H1 (cell line): ENCODE measurements at regions not wholly inside any gene's neighbourhood (a gene's known extent, or its start where the extent isn't known, plus 50 kb on each side); places are given as distances from the start of the nearest gene placed in this dataset.

ENCODE experiments used
- EZH2 ChIP-seq: fragments of 200-600 bp; sonication (generic); IDR thresholded peaks from 2 replicates; pipeline ENCODE4 v1.7.1; 2012; ENCODE audit warnings: low read depth, mild to moderate bottlenecking, moderate library complexity, low read length, inconsistent platforms; ENCODE audit not compliant: severe bottlenecking
- KDM1A ChIP-seq: fragments of 200-600, 300-600 bp; sonication (generic); IDR thresholded peaks from 2 replicates; pipeline ENCODE4 v1.7.1; 2016; ENCODE audit warnings: mild to moderate bottlenecking, low read length, borderline replicate concordance
- TF ChIP-seq, protein P1 (sequence below): fragments of 300-600 bp; sonication (generic); IDR thresholded peaks from 2 replicates; pipeline ENCODE4 v1.7.1; 2012; ENCODE audit warnings: low read length, moderate library complexity, mild to moderate bottlenecking, inconsistent platforms; ENCODE audit not compliant: insufficient replicate concordance

DNA sequence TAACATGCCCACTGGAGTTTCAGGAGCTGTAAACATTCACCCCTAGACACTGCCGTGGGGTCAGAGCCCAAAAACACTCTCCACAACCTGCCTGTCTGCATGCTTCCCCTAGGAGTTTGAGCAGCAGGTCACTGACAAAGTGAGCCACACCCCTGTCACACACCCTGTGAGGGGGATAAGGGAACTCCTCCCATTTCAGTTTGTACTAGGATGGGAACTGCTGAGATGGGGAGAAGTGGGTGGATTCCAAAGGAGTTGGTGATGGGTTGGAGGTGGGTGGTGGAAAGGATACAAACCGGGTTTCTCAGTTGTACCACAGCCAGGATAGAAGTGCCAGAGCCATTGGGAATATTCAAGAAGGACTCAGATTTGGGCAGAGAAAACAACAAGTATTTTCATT, 140.2 kb downstream of the MIS18A start (continued):
- TF ChIP-seq, protein P1, sequence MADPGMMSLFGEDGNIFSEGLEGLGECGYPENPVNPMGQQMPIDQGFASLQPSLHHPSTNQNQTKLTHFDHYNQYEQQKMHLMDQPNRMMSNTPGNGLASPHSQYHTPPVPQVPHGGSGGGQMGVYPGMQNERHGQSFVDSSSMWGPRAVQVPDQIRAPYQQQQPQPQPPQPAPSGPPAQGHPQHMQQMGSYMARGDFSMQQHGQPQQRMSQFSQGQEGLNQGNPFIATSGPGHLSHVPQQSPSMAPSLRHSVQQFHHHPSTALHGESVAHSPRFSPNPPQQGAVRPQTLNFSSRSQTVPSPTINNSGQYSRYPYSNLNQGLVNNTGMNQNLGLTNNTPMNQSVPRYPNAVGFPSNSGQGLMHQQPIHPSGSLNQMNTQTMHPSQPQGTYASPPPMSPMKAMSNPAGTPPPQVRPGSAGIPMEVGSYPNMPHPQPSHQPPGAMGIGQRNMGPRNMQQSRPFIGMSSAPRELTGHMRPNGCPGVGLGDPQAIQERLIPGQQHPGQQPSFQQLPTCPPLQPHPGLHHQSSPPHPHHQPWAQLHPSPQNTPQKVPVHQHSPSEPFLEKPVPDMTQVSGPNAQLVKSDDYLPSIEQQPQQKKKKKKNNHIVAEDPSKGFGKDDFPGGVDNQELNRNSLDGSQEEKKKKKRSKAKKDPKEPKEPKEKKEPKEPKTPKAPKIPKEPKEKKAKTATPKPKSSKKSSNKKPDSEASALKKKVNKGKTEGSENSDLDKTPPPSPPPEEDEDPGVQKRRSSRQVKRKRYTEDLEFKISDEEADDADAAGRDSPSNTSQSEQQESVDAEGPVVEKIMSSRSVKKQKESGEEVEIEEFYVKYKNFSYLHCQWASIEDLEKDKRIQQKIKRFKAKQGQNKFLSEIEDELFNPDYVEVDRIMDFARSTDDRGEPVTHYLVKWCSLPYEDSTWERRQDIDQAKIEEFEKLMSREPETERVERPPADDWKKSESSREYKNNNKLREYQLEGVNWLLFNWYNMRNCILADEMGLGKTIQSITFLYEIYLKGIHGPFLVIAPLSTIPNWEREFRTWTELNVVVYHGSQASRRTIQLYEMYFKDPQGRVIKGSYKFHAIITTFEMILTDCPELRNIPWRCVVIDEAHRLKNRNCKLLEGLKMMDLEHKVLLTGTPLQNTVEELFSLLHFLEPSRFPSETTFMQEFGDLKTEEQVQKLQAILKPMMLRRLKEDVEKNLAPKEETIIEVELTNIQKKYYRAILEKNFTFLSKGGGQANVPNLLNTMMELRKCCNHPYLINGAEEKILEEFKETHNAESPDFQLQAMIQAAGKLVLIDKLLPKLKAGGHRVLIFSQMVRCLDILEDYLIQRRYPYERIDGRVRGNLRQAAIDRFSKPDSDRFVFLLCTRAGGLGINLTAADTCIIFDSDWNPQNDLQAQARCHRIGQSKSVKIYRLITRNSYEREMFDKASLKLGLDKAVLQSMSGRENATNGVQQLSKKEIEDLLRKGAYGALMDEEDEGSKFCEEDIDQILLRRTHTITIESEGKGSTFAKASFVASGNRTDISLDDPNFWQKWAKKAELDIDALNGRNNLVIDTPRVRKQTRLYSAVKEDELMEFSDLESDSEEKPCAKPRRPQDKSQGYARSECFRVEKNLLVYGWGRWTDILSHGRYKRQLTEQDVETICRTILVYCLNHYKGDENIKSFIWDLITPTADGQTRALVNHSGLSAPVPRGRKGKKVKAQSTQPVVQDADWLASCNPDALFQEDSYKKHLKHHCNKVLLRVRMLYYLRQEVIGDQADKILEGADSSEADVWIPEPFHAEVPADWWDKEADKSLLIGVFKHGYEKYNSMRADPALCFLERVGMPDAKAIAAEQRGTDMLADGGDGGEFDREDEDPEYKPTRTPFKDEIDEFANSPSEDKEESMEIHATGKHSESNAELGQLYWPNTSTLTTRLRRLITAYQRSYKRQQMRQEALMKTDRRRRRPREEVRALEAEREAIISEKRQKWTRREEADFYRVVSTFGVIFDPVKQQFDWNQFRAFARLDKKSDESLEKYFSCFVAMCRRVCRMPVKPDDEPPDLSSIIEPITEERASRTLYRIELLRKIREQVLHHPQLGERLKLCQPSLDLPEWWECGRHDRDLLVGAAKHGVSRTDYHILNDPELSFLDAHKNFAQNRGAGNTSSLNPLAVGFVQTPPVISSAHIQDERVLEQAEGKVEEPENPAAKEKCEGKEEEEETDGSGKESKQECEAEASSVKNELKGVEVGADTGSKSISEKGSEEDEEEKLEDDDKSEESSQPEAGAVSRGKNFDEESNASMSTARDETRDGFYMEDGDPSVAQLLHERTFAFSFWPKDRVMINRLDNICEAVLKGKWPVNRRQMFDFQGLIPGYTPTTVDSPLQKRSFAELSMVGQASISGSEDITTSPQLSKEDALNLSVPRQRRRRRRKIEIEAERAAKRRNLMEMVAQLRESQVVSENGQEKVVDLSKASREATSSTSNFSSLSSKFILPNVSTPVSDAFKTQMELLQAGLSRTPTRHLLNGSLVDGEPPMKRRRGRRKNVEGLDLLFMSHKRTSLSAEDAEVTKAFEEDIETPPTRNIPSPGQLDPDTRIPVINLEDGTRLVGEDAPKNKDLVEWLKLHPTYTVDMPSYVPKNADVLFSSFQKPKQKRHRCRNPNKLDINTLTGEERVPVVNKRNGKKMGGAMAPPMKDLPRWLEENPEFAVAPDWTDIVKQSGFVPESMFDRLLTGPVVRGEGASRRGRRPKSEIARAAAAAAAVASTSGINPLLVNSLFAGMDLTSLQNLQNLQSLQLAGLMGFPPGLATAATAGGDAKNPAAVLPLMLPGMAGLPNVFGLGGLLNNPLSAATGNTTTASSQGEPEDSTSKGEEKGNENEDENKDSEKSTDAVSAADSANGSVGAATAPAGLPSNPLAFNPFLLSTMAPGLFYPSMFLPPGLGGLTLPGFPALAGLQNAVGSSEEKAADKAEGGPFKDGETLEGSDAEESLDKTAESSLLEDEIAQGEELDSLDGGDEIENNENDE = no peak
- TF ChIP-seq KDM1A = no peak
- TF ChIP-seq EZH2 = no peak
